Activated CD8-positive, alpha-beta T cell treated with anti-CD3 and anti-CD28 coated beads for 36 hours (primary cell): ENCODE measurements at regions not wholly inside any gene's neighbourhood (a gene's known extent, or its start where the extent isn't known, plus 50 kb on each side); places are given as distances from the start of the nearest gene placed in this dataset.
"Not testable (repeated sequence)": the region's sequence is repeated elsewhere in the genome, so short reads cannot be mapped to it uniquely, and the experiment has no call there.

Experiments used
- ATAC-seq: fragments of 200-7000 bp; cut with Tn5 transposase; one replicate; pipeline ENCODE4 v1.10.0; 2021; ENCODE audit warnings: mild to moderate bottlenecking, moderate library complexity
- CTCF ChIA-PET: fragments of 350-600 bp; sonication (Branson Sonifier 250); formaldehyde crosslinking; loops from one replicate; lab custom pipeline; 2021; ENCODE audit warnings: antibody characterized with exemption; lab: Charles Lee
- POLR2A ChIA-PET: fragments of 350-600 bp; sonication (Branson Sonifier 250); formaldehyde crosslinking; loops from one replicate; lab custom pipeline; 2021; ENCODE audit warnings: antibody characterized with exemption; lab: Charles Lee
- DNase-seq: peaks from one replicate; pipeline ENCODE4 v3.0.0-alpha.2; 2020
- H3K27ac Mint-ChIP-seq: one replicate; pipeline ENCODE4 v1.8.0; 2021; ENCODE audit warnings: mild to moderate bottlenecking, mixed read lengths
- H3K27me3 Mint-ChIP-seq: one replicate; pipeline ENCODE4 v1.8.0; 2021; ENCODE audit warnings: mixed read lengths
- H3K36me3 Mint-ChIP-seq: one replicate; pipeline ENCODE4 v1.8.0; 2021; ENCODE audit warnings: low read depth, mixed read lengths
- H3K4me1 Mint-ChIP-seq: one replicate; pipeline ENCODE4 v1.8.0; 2021; ENCODE audit warnings: low read depth, mixed read lengths
- H3K4me3 Mint-ChIP-seq: one replicate; pipeline ENCODE4 v1.8.0; 2021; ENCODE audit warnings: mild to moderate bottlenecking, moderate library complexity, mixed read lengths
- H3K9me3 Mint-ChIP-seq: one replicate; pipeline ENCODE4 v1.8.0; 2021; ENCODE audit warnings: mixed read lengths
- intact Hi-C: fragments of 100-400 bp; cut with micrococcal nuclease; formaldehyde crosslinking; loops from one replicate; pipeline ENCODE4 v1.10.0; 2022
- TF ChIP-seq, protein P1 (sequence below): fragments of 200-600 bp; IDR thresholded peaks from one replicate; pipeline ENCODE4 v1.8.0; 2022; ENCODE audit warnings: antibody characterized with exemption, mild to moderate bottlenecking

DNA sequence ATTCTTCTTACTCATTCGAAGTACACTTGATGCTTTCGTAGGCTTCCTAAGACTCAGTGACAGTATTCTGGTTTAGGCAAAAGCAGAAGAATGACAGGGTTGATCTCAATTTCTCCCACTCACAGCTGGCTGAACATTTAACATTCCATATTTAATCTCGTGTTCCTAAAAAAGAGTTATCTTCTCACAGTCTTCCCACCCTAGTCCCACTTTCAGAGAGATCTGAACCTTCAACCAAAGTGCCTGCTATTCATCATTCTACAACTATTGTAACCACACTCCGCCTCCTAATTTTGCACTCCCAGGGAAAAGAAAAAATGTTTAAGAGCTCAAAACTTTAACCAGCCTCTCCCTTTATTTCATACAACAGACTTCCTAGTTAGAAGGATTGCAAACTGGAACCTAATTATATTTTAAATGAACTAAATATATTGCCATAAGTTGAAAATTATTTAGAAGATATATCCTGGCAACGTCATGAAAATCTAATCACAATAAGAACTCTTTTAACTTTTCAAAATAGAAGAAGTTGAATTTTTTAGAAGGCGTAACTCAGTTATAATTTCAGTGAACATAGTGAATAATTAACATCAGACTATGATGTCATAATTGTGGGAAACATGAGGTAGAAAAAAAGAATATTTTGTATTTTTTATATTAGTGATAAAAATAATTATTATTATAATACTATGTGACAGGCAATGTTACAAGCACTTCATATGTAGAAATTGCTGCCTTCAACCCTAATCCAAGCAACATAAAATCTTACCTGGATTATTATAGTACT lies 540.9 kb upstream of the ADGRL2 start:
- intact Hi-C loops, result no loop called here
- POLR2A ChIA-PET, result no interaction called here
- no peaks in the 10 kb centered on the region for H3K27me3 Mint-ChIP-seq
- H3K4me3 Mint-ChIP-seq, result no peak overlapping the region
- no peak for DNase-seq
- H3K27ac Mint-ChIP-seq, result no peak overlapping the region
- H3K4me1 Mint-ChIP-seq, result no peaks in the 10 kb centered on the region
- no peaks in the 10 kb centered on the region for H3K36me3 Mint-ChIP-seq
- no peak for ATAC-seq
- CTCF ChIA-PET, result no interaction called here
- peaks cover 1% of the 10 kb centered on the region for H3K9me3 Mint-ChIP-seq
- TF ChIP-seq, protein P1, sequence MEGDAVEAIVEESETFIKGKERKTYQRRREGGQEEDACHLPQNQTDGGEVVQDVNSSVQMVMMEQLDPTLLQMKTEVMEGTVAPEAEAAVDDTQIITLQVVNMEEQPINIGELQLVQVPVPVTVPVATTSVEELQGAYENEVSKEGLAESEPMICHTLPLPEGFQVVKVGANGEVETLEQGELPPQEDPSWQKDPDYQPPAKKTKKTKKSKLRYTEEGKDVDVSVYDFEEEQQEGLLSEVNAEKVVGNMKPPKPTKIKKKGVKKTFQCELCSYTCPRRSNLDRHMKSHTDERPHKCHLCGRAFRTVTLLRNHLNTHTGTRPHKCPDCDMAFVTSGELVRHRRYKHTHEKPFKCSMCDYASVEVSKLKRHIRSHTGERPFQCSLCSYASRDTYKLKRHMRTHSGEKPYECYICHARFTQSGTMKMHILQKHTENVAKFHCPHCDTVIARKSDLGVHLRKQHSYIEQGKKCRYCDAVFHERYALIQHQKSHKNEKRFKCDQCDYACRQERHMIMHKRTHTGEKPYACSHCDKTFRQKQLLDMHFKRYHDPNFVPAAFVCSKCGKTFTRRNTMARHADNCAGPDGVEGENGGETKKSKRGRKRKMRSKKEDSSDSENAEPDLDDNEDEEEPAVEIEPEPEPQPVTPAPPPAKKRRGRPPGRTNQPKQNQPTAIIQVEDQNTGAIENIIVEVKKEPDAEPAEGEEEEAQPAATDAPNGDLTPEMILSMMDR, result no peak

DNA sequence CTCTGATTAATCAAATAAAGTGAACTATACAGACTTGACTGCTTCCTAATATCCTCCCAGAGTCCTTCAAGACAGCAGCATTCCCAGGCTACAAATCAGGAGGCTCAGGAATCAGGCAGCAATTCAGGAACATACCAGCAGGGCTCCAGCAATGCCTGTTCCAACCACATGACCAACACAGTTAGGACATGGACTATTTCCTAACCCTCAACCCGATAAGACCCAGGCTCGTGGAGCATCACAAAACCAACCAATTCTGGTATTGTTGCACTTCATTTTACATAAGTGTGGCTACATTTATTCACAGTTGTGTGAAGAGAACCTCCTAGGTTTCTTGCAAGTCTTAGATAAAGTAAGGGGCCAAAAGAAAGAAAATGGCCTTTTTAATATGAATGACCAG lies 546.2 kb upstream of the ADGRL2 start:
- TF ChIP-seq, protein P1, result no peak
- no peak for DNase-seq
- H3K9me3 Mint-ChIP-seq, result peaks cover 1% of the 10 kb centered on the region
- intact Hi-C loops, result no loop called here
- no peaks in the 10 kb centered on the region for H3K36me3 Mint-ChIP-seq
- CTCF ChIA-PET, result no interaction called here
- H3K4me3 Mint-ChIP-seq, result no peak overlapping the region
- POLR2A ChIA-PET, result no interaction called here
- H3K27me3 Mint-ChIP-seq, result no peaks in the 10 kb centered on the region
- no peak for ATAC-seq
- no peak overlapping the region for H3K27ac Mint-ChIP-seq
- no peaks in the 10 kb centered on the region for H3K4me1 Mint-ChIP-seq

DNA sequence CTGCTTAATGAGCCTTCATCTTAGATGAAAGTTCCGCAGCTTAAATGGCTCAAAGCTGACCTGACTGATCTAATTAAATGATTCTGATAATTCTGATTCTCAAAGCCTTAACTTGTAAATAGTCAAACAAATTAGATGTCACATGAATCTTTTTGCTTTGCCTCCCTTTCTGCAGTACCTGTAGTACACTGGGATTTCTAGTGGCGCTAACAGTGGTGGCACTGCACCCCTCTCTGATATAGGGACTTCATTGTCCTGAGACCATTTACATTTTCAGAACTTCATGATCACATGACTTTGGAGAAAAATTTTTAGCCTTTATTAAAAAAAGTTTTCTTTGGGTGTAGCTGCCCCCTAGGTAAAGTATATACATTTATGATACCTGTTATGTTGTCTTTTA lies 546.7 kb upstream of the ADGRL2 start:
- CTCF ChIA-PET, result no interaction called here

DNA sequence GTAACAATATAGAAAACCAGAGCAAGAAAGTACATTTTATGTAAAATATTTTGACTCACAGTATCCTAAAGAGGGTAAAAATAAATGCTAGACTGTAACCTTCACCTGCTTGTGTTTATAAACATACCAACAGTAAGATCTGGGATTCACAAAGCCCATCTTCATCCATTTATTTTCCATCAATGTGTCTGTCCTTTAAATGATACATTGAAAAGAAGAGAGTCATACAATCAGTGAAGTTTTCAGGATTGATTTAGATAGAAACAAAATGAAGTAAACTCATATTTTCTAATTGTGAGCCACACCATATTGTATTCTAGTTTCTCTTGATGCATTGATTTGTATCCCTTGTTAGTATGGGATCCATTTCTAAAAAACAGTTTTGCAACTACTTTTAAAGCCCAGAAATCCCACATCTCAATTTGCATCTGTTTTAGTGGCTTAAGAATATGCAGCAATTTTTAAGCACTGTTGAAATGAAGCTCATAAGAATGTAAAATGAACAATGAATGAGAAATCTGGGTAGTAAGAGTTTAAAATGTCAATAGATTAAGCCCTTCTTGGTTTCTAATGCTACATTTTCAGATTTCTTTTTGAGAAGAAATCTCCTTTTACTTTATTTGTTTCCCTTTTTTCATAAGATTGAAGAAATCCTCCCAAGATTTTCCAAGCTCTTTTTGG lies 548.1 kb upstream of the ADGRL2 start:
- Mint-ChIP-seq H3K4me3 (no peak overlapping the region), H3K27me3 (no peaks in the 10 kb centered on the region), H3K4me1 (no peaks in the 10 kb centered on the region), H3K9me3 (peaks cover 5% of the 10 kb centered on the region), H3K36me3 (no peaks in the 10 kb centered on the region), H3K27ac (no peak overlapping the region)
- intact Hi-C loops, result no loop called here
- ChIA-PET POLR2A (no interaction called here), CTCF (no interaction called here)
- DNase-seq, result no peak
- TF ChIP-seq, protein P1, result no peak
- no peak for ATAC-seq

More for the DNA sequence above, 546.7 kb upstream of the ADGRL2 start:
- Mint-ChIP-seq H3K4me3 (no peak overlapping the region), H3K9me3 (peaks cover 1% of the 10 kb centered on the region), H3K36me3 (no peaks in the 10 kb centered on the region), H3K4me1 (no peaks in the 10 kb centered on the region), H3K27me3 (no peaks in the 10 kb centered on the region), H3K27ac (no peak overlapping the region)
- intact Hi-C loops, result no loop called here
- ATAC-seq (no peak), DNase-seq (no peak)
- TF ChIP-seq, protein P1, result no peak
- POLR2A ChIA-PET, result no interaction called here

DNA sequence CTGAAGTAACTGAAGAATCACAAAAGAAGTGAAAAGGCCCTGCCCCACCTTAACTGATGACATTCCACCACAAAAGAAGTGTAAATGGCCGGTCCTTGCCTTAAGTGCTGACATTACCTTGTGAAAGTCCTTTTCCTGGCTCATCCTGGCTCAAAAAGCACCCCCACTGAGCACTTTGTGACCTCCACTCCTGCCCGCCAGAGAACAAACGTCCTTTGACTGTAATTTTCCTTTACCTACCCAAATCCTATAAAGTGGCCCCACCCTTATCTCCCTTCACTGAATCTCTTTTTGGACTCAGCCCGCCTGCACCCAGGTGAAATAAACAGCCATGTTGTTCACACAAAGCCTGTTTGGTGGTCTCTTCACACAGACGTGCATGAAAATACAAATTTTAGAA lies 549.9 kb upstream of the ADGRL2 start:
- ATAC-seq, POLR2A ChIA-PET, H3K4me3 Mint-ChIP-seq: not testable (repeated sequence)

DNA sequence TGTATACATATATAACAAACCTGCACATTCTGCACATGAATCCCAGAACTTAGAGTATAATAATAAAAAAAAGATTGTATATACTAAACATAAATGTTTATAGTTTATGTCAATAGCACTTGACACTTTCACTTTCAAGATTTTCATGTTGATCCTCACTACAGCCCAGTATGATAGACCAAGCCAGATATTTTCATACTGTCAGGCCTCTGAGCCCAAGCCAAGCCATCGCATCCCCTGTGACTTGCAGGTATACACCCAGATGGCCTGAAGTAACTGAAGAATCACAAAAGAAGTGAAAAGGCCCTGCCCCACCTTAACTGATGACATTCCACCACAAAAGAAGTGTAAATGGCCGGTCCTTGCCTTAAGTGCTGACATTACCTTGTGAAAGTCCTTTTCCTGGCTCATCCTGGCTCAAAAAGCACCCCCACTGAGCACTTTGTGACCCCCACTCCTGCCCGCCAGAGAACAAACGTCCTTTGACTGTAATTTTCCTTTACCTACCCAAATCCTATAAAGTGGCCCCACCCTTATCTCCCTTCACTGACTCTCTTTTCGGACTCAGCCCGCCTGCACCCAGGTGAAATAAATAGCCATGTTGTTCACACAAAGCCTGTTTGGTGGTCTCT lies 555.5 kb upstream of the ADGRL2 start:
- H3K36me3 Mint-ChIP-seq, H3K27me3 Mint-ChIP-seq, H3K9me3 Mint-ChIP-seq, POLR2A ChIA-PET, DNase-seq, H3K4me1 Mint-ChIP-seq, H3K4me3 Mint-ChIP-seq, ATAC-seq, H3K27ac Mint-ChIP-seq, intact Hi-C loops, CTCF ChIA-PET: not testable (repeated sequence)

More for the DNA sequence above, 549.9 kb upstream of the ADGRL2 start:
- intact Hi-C loops, H3K4me1 Mint-ChIP-seq, CTCF ChIA-PET, H3K27ac Mint-ChIP-seq, H3K9me3 Mint-ChIP-seq, H3K27me3 Mint-ChIP-seq, DNase-seq, H3K36me3 Mint-ChIP-seq: not testable (repeated sequence)

DNA sequence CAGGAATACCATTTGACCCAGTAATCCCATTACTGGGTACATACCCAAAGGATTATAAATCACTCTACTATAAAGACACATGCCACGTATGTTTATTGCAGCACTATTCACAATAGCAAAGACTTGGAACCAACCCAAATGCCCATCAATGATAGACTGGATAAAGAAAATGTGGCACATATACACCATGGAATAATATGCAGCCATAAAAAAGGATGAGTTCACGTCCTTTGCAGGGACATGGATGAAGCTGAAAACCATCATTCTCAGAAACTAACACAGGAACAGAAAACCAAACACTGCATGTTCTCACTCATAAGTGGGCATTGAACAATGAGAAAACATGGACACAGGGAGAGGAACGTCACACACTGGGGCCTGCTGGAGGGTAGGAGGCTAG lies 556.1 kb upstream of the ADGRL2 start:
- H3K27me3 Mint-ChIP-seq, POLR2A ChIA-PET, H3K4me3 Mint-ChIP-seq, CTCF ChIA-PET, H3K36me3 Mint-ChIP-seq, H3K27ac Mint-ChIP-seq, H3K9me3 Mint-ChIP-seq, DNase-seq, ATAC-seq, intact Hi-C loops, H3K4me1 Mint-ChIP-seq: not testable (repeated sequence)
